HepG2 (cell line): ENCODE measurements at regions not wholly inside any gene's neighbourhood (a gene's known extent, or its start where the extent isn't known, plus 50 kb on each side); places are given as distances from the start of the nearest gene placed in this dataset.

Experiments used
- ATAC-seq: fragments of 200-7000 bp; cut with Tn5 transposase; 3 replicates; pipeline ENCODE4 v1.9.1; 2020; ENCODE audit warnings: mild to moderate bottlenecking, moderate library complexity
- BruUV-seq: library from RNA; stranded (reverse); fragments of 400-500 nt; replicated peaks from 2 replicates; lab custom pipeline; 2021; lab: Mats Ljungman, UMichigan
- CTCF ChIA-PET: fragments of 300-600 bp; formaldehyde crosslinking; extraction: SDS; loops from one replicate; lab custom pipeline; 2021; ENCODE audit warnings: low total read pairs, inconsistent platforms, low intra/inter-chr PET ratio; lab: Yijun Ruan, JAX
- POLR2A ChIA-PET: fragments of 350-600 bp; sonication (Branson Sonifier 250); formaldehyde crosslinking; loops from one replicate; lab custom pipeline; 2020; ENCODE audit warnings: antibody characterized with exemption, inconsistent platforms; lab: Yijun Ruan, JAX
- DNase-seq: peaks from one replicate; pipeline ENCODE4 v3.0.0-alpha.2; 2015; ENCODE audit warnings: low spot score
- FAIRE-seq: peaks from 3 replicates; lab custom pipeline; 2011; peaks lifted over from hg19 to GRCh38; lab: Jason Lieb, UNC
- H2AFZ ChIP-seq: one replicate; pipeline ENCODE4 v1.6.1; 2011; ENCODE audit warnings: low read length, inconsistent platforms
- H3K27ac ChIP-seq: fragments of 300-600 bp; 3 replicates; pipeline ENCODE4 v1.8.0; 2011; ENCODE audit warnings: mixed run types, mild to moderate bottlenecking, mixed read lengths, low read length, inconsistent platforms; ENCODE audit not compliant: insufficient read depth; ENCODE audit errors: extremely low read length
- H3K27me3 ChIP-seq, 2 experiments: fragments of 200-600 bp in 1 of 2; 2 replicates in 1 of 2; 3 replicates in 1 of 2; pipeline versions ENCODE4 v1.6.0 to v1.8.0; 2011; ENCODE audit warnings: low read length in 2 of 2, mild to moderate bottlenecking in 2 of 2, moderate library complexity in 2 of 2, inconsistent platforms in 1 of 2; ENCODE audit not compliant: insufficient read depth in 2 of 2, control insufficient read depth in 1 of 2
- H3K36me3 ChIP-seq, 2 experiments: fragments of 200-600 bp in 1 of 2; replicated peaks in 1 of 2; 2 replicates in 1 of 2; 3 replicates in 1 of 2; pipeline versions ENCODE4 v1.5.1 to v1.8.0; 2011; ENCODE audit warnings: low read length in 2 of 2, inconsistent platforms in 1 of 2; ENCODE audit not compliant: insufficient read depth in 2 of 2, control insufficient read depth in 1 of 2
- H3K4me1 ChIP-seq: 2 replicates; pipeline ENCODE4 v1.5.1; 2012; ENCODE audit warnings: low read length, inconsistent platforms; ENCODE audit not compliant: insufficient read depth
- H3K4me2 ChIP-seq: 2 replicates; pipeline ENCODE4 v1.6.0; 2011; ENCODE audit warnings: low read depth, low read length, inconsistent platforms
- H3K4me3 ChIP-seq, 3 experiments: fragments of 200-600 bp in 1 of 3; sonication (generic), shearing (Covaris generic) in 1 of 3; replicated peaks in 1 of 3; 2 replicates each; pipeline ENCODE4 v1.5.1; 2011 to 2016; ENCODE audit warnings: low read length in 3 of 3, inconsistent platforms in 2 of 3, low read depth in 2 of 3, mild to moderate bottlenecking in 2 of 3, control low read depth in 1 of 3, mixed read lengths in 1 of 3; ENCODE audit not compliant: insufficient read depth in 1 of 3
- H3K79me2 ChIP-seq: one replicate; pipeline ENCODE4 v1.6.1; 2011; ENCODE audit warnings: low read length, inconsistent platforms; ENCODE audit not compliant: insufficient read depth
- H3K9ac ChIP-seq: 2 replicates; pipeline ENCODE4 v1.6.0; 2011; ENCODE audit warnings: mild to moderate bottlenecking, low read depth, low read length, inconsistent platforms; ENCODE audit not compliant: insufficient read depth
- H3K9me3 ChIP-seq: 2 replicates; pipeline ENCODE4 v1.5.1; 2012; ENCODE audit warnings: mild to moderate bottlenecking, low read length
- H4K20me1 ChIP-seq: 2 replicates; pipeline ENCODE4 v1.6.0; 2011; ENCODE audit warnings: inconsistent platforms, mild to moderate bottlenecking, low read length, moderate library complexity; ENCODE audit not compliant: insufficient read depth
- BRF2 ChIP-seq: sonication (generic); formaldehyde crosslinking; IDR thresholded peaks from 2 replicates; pipeline ENCODE4 v1.8.1; 2022; ENCODE audit warnings: mild to moderate bottlenecking, missing genetic modification reagents
- KAT7 ChIP-seq: IDR thresholded peaks from 2 replicates; pipeline ENCODE4 v1.6.1; 2018; ENCODE audit warnings: borderline replicate concordance, missing compliant biosample characterization
- MAFF ChIP-seq: IDR thresholded peaks from 2 replicates; pipeline ENCODE4 v1.6.1; 2011; ENCODE audit warnings: low read depth, low read length, improper control_type of control experiment
- MAFK ChIP-seq, 2 experiments: IDR thresholded peaks in 1 of 2; conservative IDR thresholded peaks in 1 of 2; 2 replicates each; pipeline ENCODE4 v1.6.1; 2011; ENCODE audit warnings: improper control_type of control experiment in 2 of 2, low read length in 2 of 2
- MTF1 ChIP-seq: sonication (generic); formaldehyde crosslinking; IDR thresholded peaks from 2 replicates; pipeline ENCODE4 v1.5.0; 2020; ENCODE audit warnings: missing genetic modification reagents
- RXRA ChIP-seq: sonication (generic); formaldehyde crosslinking; IDR thresholded peaks from 2 replicates; pipeline ENCODE4 v1.5.1; 2020; ENCODE audit warnings: missing genetic modification reagents
- SAP130 ChIP-seq: IDR thresholded peaks from 2 replicates; pipeline ENCODE4 v1.6.1; 2016; ENCODE audit warnings: low read depth
- THAP8 ChIP-seq: sonication (generic); formaldehyde crosslinking; IDR thresholded peaks from 2 replicates; pipeline ENCODE4 v1.5.1; 2020; ENCODE audit warnings: missing genetic modification reagents, mild to moderate bottlenecking, borderline replicate concordance
- ZFP37 ChIP-seq: sonication (generic); formaldehyde crosslinking; IDR thresholded peaks from 2 replicates; pipeline ENCODE4 v1.4.0; 2020; ENCODE audit warnings: missing genetic modification reagents, borderline replicate concordance
- ZKSCAN1 ChIP-seq: fragments of 150-350 bp; IDR thresholded peaks from 2 replicates; pipeline ENCODE4 v1.6.1; 2014; ENCODE audit warnings: low read length
- ZNF234 ChIP-seq: sonication (generic); formaldehyde crosslinking; conservative IDR thresholded peaks from 2 replicates; pipeline ENCODE4 v1.5.1; 2020; ENCODE audit warnings: mild to moderate bottlenecking, missing genetic modification reagents
- ZNF333 ChIP-seq: sonication (generic); formaldehyde crosslinking; IDR thresholded peaks from 2 replicates; pipeline ENCODE4 v1.4.0; 2020; ENCODE audit warnings: mild to moderate bottlenecking, missing genetic modification reagents, borderline replicate concordance
- ZNF577 ChIP-seq: sonication (generic); formaldehyde crosslinking; IDR thresholded peaks from 2 replicates; pipeline ENCODE4 v1.4.0; 2020; ENCODE audit warnings: mild to moderate bottlenecking, low read depth, missing genetic modification reagents, borderline replicate concordance
- WGBS: methylation state at CpG from one replicate; pipeline ENCODE4 v1.1.6; 2017; ENCODE audit warnings: low lambda C conversion rate; 5-methylcytosine and 5-hydroxymethylcytosine counted together
- in situ Hi-C: cut with HindIII; loops from 2 replicates; pipeline ENCODE4 v1.10.0; 2017; ENCODE audit warnings: low pct_unique_long_range_greater_than_20kb; ENCODE audit not compliant: extremely low pct_ligation_motif_present
- intact Hi-C: fragments of 100-400 bp; cut with micrococcal nuclease; formaldehyde crosslinking; loops from one replicate; pipeline ENCODE4 v1.10.0; 2022; ENCODE audit not compliant: unreplicated experiment
- TF ChIP-seq, protein P1 (sequence below): fragments of 450-650 bp; IDR thresholded peaks from 2 replicates; pipeline ENCODE4 v1.6.1; 2016

DNA sequence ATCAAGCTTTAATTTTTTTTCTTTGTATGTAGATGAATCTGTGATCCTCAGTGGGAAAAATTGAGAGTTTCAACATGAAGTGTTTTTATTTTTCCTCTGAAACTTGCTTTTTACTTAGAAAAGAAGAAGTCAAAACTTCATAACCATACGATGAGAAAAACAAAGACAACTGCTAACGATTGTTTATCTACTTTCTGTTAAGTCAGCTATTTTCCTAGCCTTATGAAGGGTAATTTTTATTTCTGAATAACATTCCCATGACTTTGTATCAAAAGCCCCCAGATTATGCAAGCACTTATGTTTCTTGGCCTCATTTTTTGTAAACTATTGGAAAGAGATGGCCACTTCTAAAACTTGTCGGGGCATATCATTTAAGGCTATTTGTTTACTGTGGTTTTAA is 645.1 kb upstream of the PRKX start:
- H3K4me2 ChIP-seq: no peak overlapping the region
- no TSS peak for BruUV-seq
- intact Hi-C loops: no loop called here

More for the DNA sequence above, 645.1 kb upstream of the PRKX start:
- H2AFZ ChIP-seq: no peak overlapping the region
- H3K9me3 ChIP-seq: no peaks in the 10 kb centered on the region
- no peak overlapping the region for H3K4me3 ChIP-seq
- DNase-seq: no peak
- no peak for TF ChIP-seq ZNF333 (CRISPR knock-in tag)
- no peak for TF ChIP-seq ZKSCAN1
- no peak for TF ChIP-seq KAT7 (CRISPR knock-in tag)
- TF ChIP-seq MAFF: peak; percentile 70
- TF ChIP-seq SAP130: no peak
- no peak for TF ChIP-seq ZNF234 (CRISPR knock-in tag)
- no peak for TF ChIP-seq RXRA (CRISPR knock-in tag)
- peak; percentile 39 to 72; a peak in 3 of 4 replicates for TF ChIP-seq MAFK (conservative IDR thresholded peaks at IDR 0.05 in 1 of 2, IDR thresholded peaks at IDR 0.05 in 1 of 2; ENCODE audit: low read length in 2 of 2)
- TF ChIP-seq BRF2 (CRISPR knock-in tag): no peak
- TF ChIP-seq MTF1 (CRISPR knock-in tag): no peak
- TF ChIP-seq, protein P1, sequence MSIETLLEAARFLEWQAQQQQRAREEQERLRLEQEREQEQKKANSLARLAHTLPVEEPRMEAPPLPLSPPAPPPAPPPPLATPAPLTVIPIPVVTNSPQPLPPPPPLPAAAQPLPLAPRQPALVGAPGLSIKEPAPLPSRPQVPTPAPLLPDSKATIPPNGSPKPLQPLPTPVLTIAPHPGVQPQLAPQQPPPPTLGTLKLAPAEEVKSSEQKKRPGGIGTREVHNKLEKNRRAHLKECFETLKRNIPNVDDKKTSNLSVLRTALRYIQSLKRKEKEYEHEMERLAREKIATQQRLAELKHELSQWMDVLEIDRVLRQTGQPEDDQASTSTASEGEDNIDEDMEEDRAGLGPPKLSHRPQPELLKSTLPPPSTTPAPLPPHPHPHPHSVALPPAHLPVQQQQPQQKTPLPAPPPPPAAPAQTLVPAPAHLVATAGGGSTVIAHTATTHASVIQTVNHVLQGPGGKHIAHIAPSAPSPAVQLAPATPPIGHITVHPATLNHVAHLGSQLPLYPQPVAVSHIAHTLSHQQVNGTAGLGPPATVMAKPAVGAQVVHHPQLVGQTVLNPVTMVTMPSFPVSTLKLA: no peak
- no peak for TF ChIP-seq THAP8
- TF ChIP-seq ZNF577 (CRISPR knock-in tag): no peak
- TF ChIP-seq ZFP37 (CRISPR knock-in tag): no peak
- no peak overlapping the region for H3K27ac ChIP-seq
- ChIA-PET POLR2A (no interaction called here), CTCF (no interaction called here)
- in situ Hi-C loops: no loop called here
- H3K27me3 ChIP-seq: no peaks in the 10 kb centered on the region
- H3K79me2 ChIP-seq: no peaks in the 10 kb centered on the region
- H3K4me1 ChIP-seq: no peaks in the 10 kb centered on the region
- no peak for ATAC-seq
- H4K20me1 ChIP-seq: no peaks in the 10 kb centered on the region
- no peak for FAIRE-seq
- WGBS: 32% methylated on average over 3 of the region's 3 CpGs
- H3K9ac ChIP-seq: no peak overlapping the region
- no peaks in the 10 kb centered on the region for H3K36me3 ChIP-seq
